ENCODE measurements at regions not wholly inside any gene's neighbourhood (a gene's known extent, or its start where the extent isn't known, plus 50 kb on each side); places are given as distances from the start of the nearest gene placed in this dataset.

GRCh38 chrX:118259213-118259612, 86.7 kb upstream of the WDR44 start:
- TF ChIP-seq POLR2AphosphoS5 (IDR thresholded peaks at IDR 0.05; ENCODE audit: low read depth, low read length) = no peak
- TF ChIP-seq POLR2A (IDR thresholded peaks at IDR 0.05; ENCODE audit: low read depth, low read length) = no peak
- TF ChIP-seq TAF1 (IDR thresholded peaks at IDR 0.05; ENCODE audit: low read depth, low read length) = no peak
- no peak for TF ChIP-seq SPI1 (IDR thresholded peaks at IDR 0.05; ENCODE audit: low read depth, low read length)
- no peak for TF ChIP-seq POU2F2 (IDR thresholded peaks at IDR 0.05; ENCODE audit: low read depth, low read length)
- no peak for TF ChIP-seq PAX5 (IDR thresholded peaks at IDR 0.05; ENCODE audit: insufficient read depth, low read length, severe bottlenecking)
